ENCODE measurements at regions not wholly inside any gene's neighbourhood (a gene's known extent, or its start where the extent isn't known, plus 50 kb on each side); places are given as distances from the start of the nearest gene placed in this dataset.

DNA sequence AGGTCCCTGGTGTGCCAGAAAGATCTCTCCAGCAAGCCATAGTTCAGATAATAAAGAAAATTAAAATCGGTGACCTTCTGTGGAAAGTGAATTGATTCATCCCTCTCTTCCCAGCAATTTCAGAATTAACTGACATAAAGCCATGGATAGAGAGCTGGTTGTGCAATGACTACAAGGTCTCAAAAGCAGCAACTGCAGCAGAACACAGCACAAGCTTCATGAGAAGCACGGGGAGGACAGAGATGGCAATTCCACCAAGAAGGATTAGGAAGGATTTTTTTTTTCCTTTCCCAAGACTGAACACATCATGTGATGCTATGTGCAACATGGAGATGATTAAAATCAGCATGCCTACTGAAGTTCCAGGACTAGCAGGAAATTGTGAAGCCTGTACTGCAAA, 154.9 kb upstream of the PLEKHG7 start:
- CTCF ChIA-PET, result no interaction called here
- Histone ChIP-seq H3K36me3 (ENCODE audit: insufficient read depth, low read length, poor library complexity, severe bottlenecking) (no peaks in the 10 kb centered on the region), H3K4me1 (ENCODE audit: insufficient read depth, low read length, poor library complexity, severe bottlenecking) (no peaks in the 10 kb centered on the region), H3K9me3 (ENCODE audit: low read depth, low read length, poor library complexity, severe bottlenecking) (no peaks in the 10 kb centered on the region), H3K4me3 (ENCODE audit: low read depth, low read length, poor library complexity, severe bottlenecking) (no peak overlapping the region), H3K27me3 (replicated peaks; ENCODE audit: insufficient read depth, low read depth, low read length, poor library complexity) (no peaks in the 10 kb centered on the region), H3K27ac (ENCODE audit: low read depth, low read length, poor library complexity, severe bottlenecking) (no peak overlapping the region)
- BruUV-seq (replicated peaks), result no TSS peak
- no peak for DNase-seq (ENCODE audit: low spot score)
- POLR2A ChIA-PET (ENCODE audit: low non-redundant PET), result no interaction called here
- TF ChIP-seq, protein P1, sequence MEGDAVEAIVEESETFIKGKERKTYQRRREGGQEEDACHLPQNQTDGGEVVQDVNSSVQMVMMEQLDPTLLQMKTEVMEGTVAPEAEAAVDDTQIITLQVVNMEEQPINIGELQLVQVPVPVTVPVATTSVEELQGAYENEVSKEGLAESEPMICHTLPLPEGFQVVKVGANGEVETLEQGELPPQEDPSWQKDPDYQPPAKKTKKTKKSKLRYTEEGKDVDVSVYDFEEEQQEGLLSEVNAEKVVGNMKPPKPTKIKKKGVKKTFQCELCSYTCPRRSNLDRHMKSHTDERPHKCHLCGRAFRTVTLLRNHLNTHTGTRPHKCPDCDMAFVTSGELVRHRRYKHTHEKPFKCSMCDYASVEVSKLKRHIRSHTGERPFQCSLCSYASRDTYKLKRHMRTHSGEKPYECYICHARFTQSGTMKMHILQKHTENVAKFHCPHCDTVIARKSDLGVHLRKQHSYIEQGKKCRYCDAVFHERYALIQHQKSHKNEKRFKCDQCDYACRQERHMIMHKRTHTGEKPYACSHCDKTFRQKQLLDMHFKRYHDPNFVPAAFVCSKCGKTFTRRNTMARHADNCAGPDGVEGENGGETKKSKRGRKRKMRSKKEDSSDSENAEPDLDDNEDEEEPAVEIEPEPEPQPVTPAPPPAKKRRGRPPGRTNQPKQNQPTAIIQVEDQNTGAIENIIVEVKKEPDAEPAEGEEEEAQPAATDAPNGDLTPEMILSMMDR (conservative IDR thresholded peaks at IDR 0.05; ENCODE audit: low read depth, low read length), result no peak
- no peak for TF ChIP-seq EZH2 (IDR thresholded peaks at IDR 0.05; ENCODE audit: borderline replicate concordance, low read depth, low read length, poor library complexity, severe bottlenecking)
- intact Hi-C loops (cut with micrococcal nuclease; ENCODE audit: unreplicated experiment), result no loop called here

DNA sequence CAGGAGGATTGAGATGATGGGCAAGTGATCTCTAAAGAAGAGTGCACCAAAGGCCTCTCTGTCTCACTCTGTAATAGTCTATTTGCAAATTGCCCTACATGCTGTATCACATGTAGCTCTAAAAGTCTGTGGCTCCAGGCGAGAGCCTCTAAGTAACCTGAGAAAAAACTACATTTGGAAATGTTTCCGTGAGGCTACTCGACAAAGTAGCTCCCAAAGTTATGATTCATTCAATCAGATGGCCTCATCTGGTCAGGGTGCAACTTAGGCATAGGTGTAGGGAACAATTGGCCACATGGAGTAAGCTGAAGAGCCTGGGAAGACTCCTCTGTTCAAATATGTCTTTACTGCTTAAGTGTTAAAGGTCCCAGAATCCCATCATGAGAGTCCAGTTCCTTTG, 155.4 kb upstream of the PLEKHG7 start:
- no peaks in the 10 kb centered on the region for H3K36me3 ChIP-seq (ENCODE audit: insufficient read depth, low read length, poor library complexity, severe bottlenecking)
- BruUV-seq (replicated peaks), result no TSS peak
- no peaks in the 10 kb centered on the region for H3K4me1 ChIP-seq (ENCODE audit: insufficient read depth, low read length, poor library complexity, severe bottlenecking)
- H3K27me3 ChIP-seq (replicated peaks; ENCODE audit: insufficient read depth, low read depth, low read length, poor library complexity), result no peaks in the 10 kb centered on the region
- intact Hi-C loops (cut with micrococcal nuclease; ENCODE audit: unreplicated experiment), result no loop called here
- H3K9me3 ChIP-seq (ENCODE audit: low read depth, low read length, poor library complexity, severe bottlenecking), result no peaks in the 10 kb centered on the region
- no peak for DNase-seq (ENCODE audit: low spot score)
- H3K27ac ChIP-seq (ENCODE audit: low read depth, low read length, poor library complexity, severe bottlenecking), result no peak overlapping the region
- H3K4me3 ChIP-seq (ENCODE audit: low read depth, low read length, poor library complexity, severe bottlenecking), result no peak overlapping the region
- CTCF ChIA-PET, result no interaction called here
- POLR2A ChIA-PET (ENCODE audit: low non-redundant PET), result no interaction called here
- TF ChIP-seq, protein P1 (conservative IDR thresholded peaks at IDR 0.05; ENCODE audit: low read depth, low read length), result no peak
- no peak for TF ChIP-seq EZH2 (IDR thresholded peaks at IDR 0.05; ENCODE audit: borderline replicate concordance, low read depth, low read length, poor library complexity, severe bottlenecking)

DNA sequence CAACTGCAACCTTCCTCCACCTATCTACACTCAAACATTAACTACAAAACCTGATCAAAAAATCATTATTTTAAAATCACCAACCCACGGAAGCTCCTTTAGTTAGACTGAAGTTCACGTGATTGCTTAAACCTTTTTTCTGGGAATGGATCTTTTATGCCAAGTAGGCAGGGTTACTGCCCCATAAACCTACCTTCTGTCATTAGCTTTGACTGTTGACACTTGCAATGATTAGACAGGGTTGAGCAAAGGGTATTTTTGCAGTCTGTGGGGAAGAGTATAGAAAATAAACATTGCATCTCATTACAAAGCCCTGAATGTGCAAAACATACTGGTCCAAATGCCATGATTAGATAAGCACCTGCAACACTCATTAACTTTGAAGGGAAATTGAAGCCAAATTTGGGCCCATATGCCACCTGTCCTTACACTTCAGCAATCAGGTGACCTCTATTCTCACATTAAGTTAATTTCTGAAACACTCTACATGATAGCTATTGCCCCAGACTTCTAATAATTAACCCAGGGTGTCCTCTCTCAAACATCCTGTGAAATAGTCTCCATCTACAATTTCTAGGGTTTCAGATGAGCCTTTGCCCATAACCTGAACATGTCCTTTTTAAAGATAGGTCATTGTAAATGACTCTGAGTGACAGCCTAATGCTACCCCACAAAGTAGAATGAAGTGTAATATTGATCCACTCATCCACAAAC, 156.0 kb upstream of the PLEKHG7 start:
- intact Hi-C loops (cut with micrococcal nuclease; ENCODE audit: unreplicated experiment), result no loop called here
- Histone ChIP-seq H3K4me1 (ENCODE audit: insufficient read depth, low read length, poor library complexity, severe bottlenecking) (no peaks in the 10 kb centered on the region), H3K9me3 (ENCODE audit: low read depth, low read length, poor library complexity, severe bottlenecking) (no peaks in the 10 kb centered on the region), H3K4me3 (ENCODE audit: low read depth, low read length, poor library complexity, severe bottlenecking) (no peak overlapping the region), H3K27me3 (replicated peaks; ENCODE audit: insufficient read depth, low read depth, low read length, poor library complexity) (no peaks in the 10 kb centered on the region), H3K27ac (ENCODE audit: low read depth, low read length, poor library complexity, severe bottlenecking) (no peak overlapping the region), H3K36me3 (ENCODE audit: insufficient read depth, low read length, poor library complexity, severe bottlenecking) (no peaks in the 10 kb centered on the region)
- POLR2A ChIA-PET (ENCODE audit: low non-redundant PET), result no interaction called here
- DNase-seq (ENCODE audit: low spot score), result no peak
- BruUV-seq (replicated peaks), result no TSS peak
- TF ChIP-seq, protein P1 (conservative IDR thresholded peaks at IDR 0.05; ENCODE audit: low read depth, low read length), result no peak
- TF ChIP-seq EZH2 (IDR thresholded peaks at IDR 0.05; ENCODE audit: borderline replicate concordance, low read depth, low read length, poor library complexity, severe bottlenecking), result no peak
- CTCF ChIA-PET, result no interaction called here

Data from A673 (cell line).